GM12875 (cell line): ENCODE measurements at regions not wholly inside any gene's neighbourhood (a gene's known extent, or its start where the extent isn't known, plus 50 kb on each side); places are given as distances from the start of the nearest gene placed in this dataset.
"Not testable (repeated sequence)": the region's sequence is repeated elsewhere in the genome, so short reads cannot be mapped to it uniquely, and the experiment has no call there.

Source experiments
- H3K4me3 ChIP-seq: one replicate; pipeline ENCODE4 v1.5.1; 2011; ENCODE audit warnings: low read depth, low read length, control low read depth
- TF ChIP-seq, protein P1 (sequence below): IDR thresholded peaks from 2 replicates; pipeline ENCODE4 v1.5.1; 2011; ENCODE audit warnings: low read depth, mild to moderate bottlenecking, control low read depth, inconsistent platforms, low read length, moderate library complexity, borderline replicate concordance; ENCODE audit not compliant: insufficient read depth

- TF ChIP-seq, protein P1, sequence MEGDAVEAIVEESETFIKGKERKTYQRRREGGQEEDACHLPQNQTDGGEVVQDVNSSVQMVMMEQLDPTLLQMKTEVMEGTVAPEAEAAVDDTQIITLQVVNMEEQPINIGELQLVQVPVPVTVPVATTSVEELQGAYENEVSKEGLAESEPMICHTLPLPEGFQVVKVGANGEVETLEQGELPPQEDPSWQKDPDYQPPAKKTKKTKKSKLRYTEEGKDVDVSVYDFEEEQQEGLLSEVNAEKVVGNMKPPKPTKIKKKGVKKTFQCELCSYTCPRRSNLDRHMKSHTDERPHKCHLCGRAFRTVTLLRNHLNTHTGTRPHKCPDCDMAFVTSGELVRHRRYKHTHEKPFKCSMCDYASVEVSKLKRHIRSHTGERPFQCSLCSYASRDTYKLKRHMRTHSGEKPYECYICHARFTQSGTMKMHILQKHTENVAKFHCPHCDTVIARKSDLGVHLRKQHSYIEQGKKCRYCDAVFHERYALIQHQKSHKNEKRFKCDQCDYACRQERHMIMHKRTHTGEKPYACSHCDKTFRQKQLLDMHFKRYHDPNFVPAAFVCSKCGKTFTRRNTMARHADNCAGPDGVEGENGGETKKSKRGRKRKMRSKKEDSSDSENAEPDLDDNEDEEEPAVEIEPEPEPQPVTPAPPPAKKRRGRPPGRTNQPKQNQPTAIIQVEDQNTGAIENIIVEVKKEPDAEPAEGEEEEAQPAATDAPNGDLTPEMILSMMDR, result no peak
- no peak overlapping the region for H3K4me3 ChIP-seq
Measured at GRCh38 chr6:74259981-74260380, 564.0 kb downstream of the CD109 start.

- TF ChIP-seq, protein P1, result no peak
- no peak overlapping the region for H3K4me3 ChIP-seq
Measured at GRCh38 chr6:74256781-74257180, 560.8 kb downstream of the CD109 start.

DNA sequence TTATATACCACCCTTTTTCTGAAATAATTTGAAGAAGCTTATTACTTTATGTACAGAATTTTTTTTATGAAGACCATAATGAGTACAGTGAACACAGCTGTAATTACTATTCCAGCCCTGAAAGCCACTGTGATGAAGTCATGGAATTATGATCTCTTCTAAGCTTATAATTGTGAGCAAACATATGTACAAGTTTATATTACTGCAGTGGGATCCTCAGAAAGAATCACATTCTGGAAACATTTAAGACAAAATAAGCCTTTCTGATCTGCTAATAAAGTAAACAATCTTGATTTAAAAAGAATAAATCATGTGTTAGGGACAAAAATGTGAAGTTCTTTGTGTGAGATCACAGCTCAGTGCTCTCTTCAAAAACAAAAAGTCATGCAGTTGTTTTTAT lies 560.4 kb downstream of the CD109 start:
- no peak overlapping the region for H3K4me3 ChIP-seq
- TF ChIP-seq, protein P1, result no peak

DNA sequence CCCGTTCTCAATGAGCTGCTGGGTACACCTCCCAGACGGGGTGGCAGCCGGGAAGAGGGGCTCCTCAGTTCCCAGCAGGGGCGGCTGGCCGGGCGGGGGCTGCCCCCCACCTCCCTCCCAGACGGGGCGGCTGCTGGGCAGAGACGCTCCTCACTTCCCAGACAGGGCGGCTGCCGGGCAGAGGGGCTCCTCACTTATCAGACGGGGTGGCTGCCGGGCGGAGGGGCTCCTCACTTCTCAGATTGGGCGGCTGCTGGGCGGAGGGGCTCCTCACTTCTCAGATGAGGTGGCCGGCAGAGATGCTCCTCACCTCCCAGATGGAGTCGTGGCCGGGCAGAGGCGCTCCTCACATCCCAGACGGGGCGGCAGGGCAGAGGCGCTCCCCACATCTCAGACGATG lies 559.0 kb downstream of the CD109 start:
- H3K4me3 ChIP-seq, result not testable (repeated sequence)

DNA sequence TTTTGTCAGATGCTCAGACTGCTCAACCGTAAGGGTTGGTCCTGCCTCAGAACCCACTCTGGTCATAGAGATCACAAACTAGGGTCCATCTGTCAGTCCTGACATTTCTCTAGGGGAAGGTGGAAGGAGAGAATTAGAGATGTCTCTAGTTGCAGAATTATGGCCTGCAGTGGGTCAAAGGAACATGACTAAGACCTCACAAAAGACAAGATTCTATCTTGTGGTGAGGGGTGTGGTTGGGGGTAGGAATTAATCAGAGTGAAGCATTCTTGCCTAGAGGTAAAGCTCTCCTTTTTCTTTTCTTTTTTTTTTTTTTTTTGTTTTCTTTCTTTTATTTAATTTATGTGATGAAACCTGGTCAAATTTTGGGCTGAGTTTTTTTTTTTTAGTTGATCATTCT lies 558.1 kb downstream of the CD109 start:
- H3K4me3 ChIP-seq, result not testable (repeated sequence)

GRCh38 chr6:74253261-74253660 lies 557.3 kb downstream of the CD109 start:
- TF ChIP-seq, protein P1, result no peak
- H3K4me3 ChIP-seq, result no peak overlapping the region

DNA sequence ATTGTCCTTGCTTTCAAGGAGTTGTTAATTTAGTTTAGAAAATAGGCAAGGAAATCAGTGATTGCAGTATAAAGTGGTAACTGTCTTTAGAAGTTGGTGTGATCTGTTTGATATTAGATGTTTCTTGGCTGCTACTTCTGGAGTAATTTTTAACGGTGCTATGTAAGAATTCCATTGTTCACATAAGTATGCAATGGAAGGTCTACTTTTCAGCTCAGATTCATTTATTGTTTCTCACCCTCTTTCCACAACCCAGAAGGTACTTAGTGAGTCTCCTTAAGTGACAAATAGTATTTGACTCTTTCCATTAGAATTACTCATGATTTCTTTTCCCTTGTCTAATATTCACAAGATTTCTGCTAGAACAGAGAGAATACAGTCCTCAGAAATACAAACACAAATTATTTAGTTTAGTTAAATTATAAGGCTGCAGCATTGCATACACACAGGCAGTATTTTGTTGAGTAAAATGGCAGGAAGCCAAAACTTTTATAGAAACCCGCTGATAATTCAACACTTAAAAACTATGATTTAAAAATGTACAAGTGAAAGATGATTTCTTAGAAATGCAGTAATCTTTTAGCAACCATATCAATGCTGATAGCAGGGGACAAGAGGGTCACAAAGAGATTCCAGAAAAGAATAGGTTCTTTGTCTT lies 554.3 kb downstream of the CD109 start:
- TF ChIP-seq, protein P1, result no peak
- no peak overlapping the region for H3K4me3 ChIP-seq

DNA sequence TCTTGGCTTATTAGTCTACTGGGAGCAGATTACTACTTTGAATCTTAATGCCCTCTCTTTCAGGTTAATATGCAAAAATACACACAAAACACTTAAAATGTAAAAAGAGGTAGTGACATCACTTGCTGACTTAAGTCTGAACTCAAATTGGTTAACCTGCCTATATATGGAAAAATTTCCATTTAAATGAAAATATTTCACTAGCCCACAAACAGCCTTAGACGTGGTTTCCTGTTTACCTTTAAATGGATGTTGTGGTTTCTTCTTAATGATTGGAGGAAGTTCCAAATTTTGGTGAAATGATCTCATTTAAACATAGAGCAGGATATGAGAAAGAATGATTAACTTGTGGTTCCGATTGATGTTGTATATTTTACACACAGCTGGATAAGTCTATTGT lies 553.7 kb downstream of the CD109 start:
- TF ChIP-seq, protein P1, result no peak
- no peak overlapping the region for H3K4me3 ChIP-seq
